Nephron (organoid): ENCODE measurements at regions not wholly inside any gene's neighbourhood (a gene's known extent, or its start where the extent isn't known, plus 50 kb on each side); places are given as distances from the start of the nearest gene placed in this dataset.

Experiments
- H3K27ac Mint-ChIP-seq, 3 experiments: 2 replicates each; pipeline ENCODE4 v1.8.0; 2020; ENCODE audit warnings: mixed read lengths in 3 of 3, mild to moderate bottlenecking in 2 of 3, moderate library complexity in 1 of 3
- H3K27me3 Mint-ChIP-seq: 2 replicates; pipeline ENCODE4 v1.8.0; 2021; ENCODE audit warnings: low read depth, mild to moderate bottlenecking, moderate library complexity, mixed read lengths
- H3K36me3 Mint-ChIP-seq: 2 replicates; pipeline ENCODE4 v1.8.0; 2020; ENCODE audit warnings: low read depth, mixed read lengths
- H3K4me1 Mint-ChIP-seq: 2 replicates; pipeline ENCODE4 v1.8.0; 2020; ENCODE audit warnings: mixed read lengths
- H3K4me3 Mint-ChIP-seq, 3 experiments: 2 replicates each; pipeline ENCODE4 v1.8.0; 2020; ENCODE audit warnings: mild to moderate bottlenecking in 3 of 3, mixed read lengths in 3 of 3, moderate library complexity in 2 of 3
- H3K9me3 Mint-ChIP-seq: 2 replicates; pipeline ENCODE4 v1.8.0; 2020; ENCODE audit warnings: mixed read lengths
- TF ChIP-seq, protein P1 (sequence below), 3 experiments: fragments of 200-600 bp; sonication (generic); IDR thresholded peaks; one replicate each; pipeline ENCODE4 v1.5.0; 2021; ENCODE audit warnings: antibody characterized with exemption in 3 of 3; ENCODE audit not compliant: unreplicated experiment in 3 of 3

GRCh38 chr9:71587576-71588362, 180.5 kb downstream of the CEMIP2 start:
- H3K36me3 Mint-ChIP-seq: no peaks in the 10 kb centered on the region
- H3K4me1 Mint-ChIP-seq: no peaks in the 10 kb centered on the region
- H3K27me3 Mint-ChIP-seq: peaks cover 5% of the 10 kb centered on the region
- TF ChIP-seq, protein P1, sequence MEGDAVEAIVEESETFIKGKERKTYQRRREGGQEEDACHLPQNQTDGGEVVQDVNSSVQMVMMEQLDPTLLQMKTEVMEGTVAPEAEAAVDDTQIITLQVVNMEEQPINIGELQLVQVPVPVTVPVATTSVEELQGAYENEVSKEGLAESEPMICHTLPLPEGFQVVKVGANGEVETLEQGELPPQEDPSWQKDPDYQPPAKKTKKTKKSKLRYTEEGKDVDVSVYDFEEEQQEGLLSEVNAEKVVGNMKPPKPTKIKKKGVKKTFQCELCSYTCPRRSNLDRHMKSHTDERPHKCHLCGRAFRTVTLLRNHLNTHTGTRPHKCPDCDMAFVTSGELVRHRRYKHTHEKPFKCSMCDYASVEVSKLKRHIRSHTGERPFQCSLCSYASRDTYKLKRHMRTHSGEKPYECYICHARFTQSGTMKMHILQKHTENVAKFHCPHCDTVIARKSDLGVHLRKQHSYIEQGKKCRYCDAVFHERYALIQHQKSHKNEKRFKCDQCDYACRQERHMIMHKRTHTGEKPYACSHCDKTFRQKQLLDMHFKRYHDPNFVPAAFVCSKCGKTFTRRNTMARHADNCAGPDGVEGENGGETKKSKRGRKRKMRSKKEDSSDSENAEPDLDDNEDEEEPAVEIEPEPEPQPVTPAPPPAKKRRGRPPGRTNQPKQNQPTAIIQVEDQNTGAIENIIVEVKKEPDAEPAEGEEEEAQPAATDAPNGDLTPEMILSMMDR (IDR thresholded peaks at IDR 0.05; ENCODE audit: unreplicated experiment in 3 of 3): no peak
- no peaks in the 10 kb centered on the region for H3K9me3 Mint-ChIP-seq
- no peak overlapping the region for H3K27ac Mint-ChIP-seq
- no peak overlapping the region for H3K4me3 Mint-ChIP-seq

- TF ChIP-seq, protein P1 (IDR thresholded peaks at IDR 0.05; ENCODE audit: unreplicated experiment in 3 of 3): no peak
- no peak overlapping the region for H3K27ac Mint-ChIP-seq
- no peaks in the 10 kb centered on the region for H3K36me3 Mint-ChIP-seq
- H3K4me1 Mint-ChIP-seq: no peaks in the 10 kb centered on the region
- H3K27me3 Mint-ChIP-seq: no peaks in the 10 kb centered on the region
- H3K9me3 Mint-ChIP-seq: no peaks in the 10 kb centered on the region
- H3K4me3 Mint-ChIP-seq: no peak overlapping the region
These were observed 184.5 kb downstream of the CEMIP2 start for GRCh38 chr9:71583792-71584191.

DNA sequence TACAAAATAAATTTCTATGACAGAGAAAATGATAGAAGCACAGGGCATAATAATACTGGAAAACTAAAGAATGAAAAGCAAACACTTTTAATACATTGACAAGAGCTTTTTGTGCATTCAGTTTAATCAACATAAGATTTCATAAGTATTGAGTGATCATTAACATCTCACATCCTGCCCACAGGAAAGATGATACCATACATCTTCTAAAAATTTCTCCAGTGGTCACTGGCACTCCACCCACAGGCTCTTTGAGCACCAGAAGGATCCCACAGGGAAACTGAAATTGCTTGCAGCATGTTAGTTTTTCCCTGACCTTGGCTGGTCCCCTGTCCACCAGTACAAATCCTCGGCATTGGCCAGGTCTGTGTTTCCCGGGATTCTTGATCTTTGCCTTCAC, 186.0 kb downstream of the CEMIP2 start:
- Mint-ChIP-seq H3K27ac (no peak overlapping the region), H3K4me1 (no peaks in the 10 kb centered on the region), H3K9me3 (no peaks in the 10 kb centered on the region), H3K36me3 (no peaks in the 10 kb centered on the region), H3K4me3 (no peak overlapping the region), H3K27me3 (no peaks in the 10 kb centered on the region)
- TF ChIP-seq, protein P1 (IDR thresholded peaks at IDR 0.05; ENCODE audit: unreplicated experiment in 3 of 3): no peak

DNA sequence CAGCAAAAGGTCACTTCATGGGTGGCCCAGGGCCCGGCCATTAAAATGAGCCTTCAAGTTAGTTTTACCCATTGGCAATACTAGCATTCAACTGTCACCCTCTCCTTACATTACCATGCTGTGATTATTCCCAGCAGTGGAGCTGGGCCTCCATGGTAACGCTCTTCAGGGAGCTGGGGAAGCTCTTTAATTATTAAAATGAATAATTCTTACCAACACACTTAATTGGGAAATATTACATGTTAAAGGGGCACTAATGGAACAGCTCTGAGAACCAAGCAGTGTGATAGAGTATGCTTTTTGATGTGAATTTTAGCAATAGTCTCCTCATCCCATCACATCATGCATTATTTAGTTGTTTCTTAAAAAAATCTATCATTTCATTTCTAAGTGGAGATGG, 187.2 kb downstream of the CEMIP2 start:
- Mint-ChIP-seq H3K27ac (no peak overlapping the region), H3K4me3 (no peak overlapping the region), H3K36me3 (no peaks in the 10 kb centered on the region), H3K27me3 (no peaks in the 10 kb centered on the region), H3K9me3 (no peaks in the 10 kb centered on the region), H3K4me1 (no peaks in the 10 kb centered on the region)
- TF ChIP-seq, protein P1 (IDR thresholded peaks at IDR 0.05; ENCODE audit: unreplicated experiment in 3 of 3): no peak

GRCh38 chr9:71571186-71571585, 197.1 kb downstream of the CEMIP2 start:
- H3K9me3 Mint-ChIP-seq: no peaks in the 10 kb centered on the region
- no peaks in the 10 kb centered on the region for H3K27me3 Mint-ChIP-seq
- H3K27ac Mint-ChIP-seq: no peak overlapping the region
- TF ChIP-seq, protein P1 (IDR thresholded peaks at IDR 0.05; ENCODE audit: unreplicated experiment in 3 of 3): no peak
- no peaks in the 10 kb centered on the region for H3K36me3 Mint-ChIP-seq
- peaks cover 4% of the 10 kb centered on the region for H3K4me1 Mint-ChIP-seq
- no peak overlapping the region for H3K4me3 Mint-ChIP-seq

DNA sequence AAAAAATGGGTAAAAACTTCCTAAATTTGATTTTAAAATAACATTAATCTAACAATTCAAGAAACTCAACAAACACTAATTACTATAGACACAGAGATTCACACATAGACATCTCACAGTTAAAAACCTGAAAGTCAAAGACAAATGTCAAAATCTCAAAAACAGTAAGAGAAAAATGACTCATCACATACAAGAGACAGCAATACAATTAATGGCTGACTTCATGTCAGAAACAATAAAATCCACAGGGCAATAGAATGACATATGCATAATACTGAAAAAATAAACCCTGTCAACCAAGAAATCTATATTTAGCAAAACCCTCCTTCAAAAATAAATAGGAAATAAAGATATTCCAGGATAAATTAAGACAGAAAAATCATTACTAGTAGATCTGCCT, 200.4 kb downstream of the CEMIP2 start:
- Mint-ChIP-seq H3K27ac (no peak overlapping the region), H3K4me3 (no peak overlapping the region), H3K36me3 (no peaks in the 10 kb centered on the region), H3K9me3 (no peaks in the 10 kb centered on the region), H3K4me1 (no peaks in the 10 kb centered on the region), H3K27me3 (no peaks in the 10 kb centered on the region)
- TF ChIP-seq, protein P1 (IDR thresholded peaks at IDR 0.05; ENCODE audit: unreplicated experiment in 3 of 3): no peak
